ENCODE measurements at regions not wholly inside any gene's neighbourhood (a gene's known extent, or its start where the extent isn't known, plus 50 kb on each side); places are given as distances from the start of the nearest gene placed in this dataset.

- Histone ChIP-seq H3K9me3 (no peaks in the 10 kb centered on the region), H3K27ac (no peak overlapping the region), H3K36me3 (replicated peaks in 1 of 2; ENCODE audit: insufficient read depth in 1 of 2, low read depth in 2 of 2) (no peaks in the 10 kb centered on the region), H3K27me3 (no peaks in the 10 kb centered on the region), H3K4me3 (no peak overlapping the region), H3K4me1 (no peaks in the 10 kb centered on the region)
- WGBS, 2 donors: 33 to 58% methylated on average over 3 of the region's 3 CpGs
- intact Hi-C loops (cut with DNase I): loop anchor here (10.0 kb wide), 1 partner anchor 214 kb away; no protein-coding TSS in a partner anchor
- TF ChIP-seq POLR2A (IDR thresholded peaks at IDR 0.05) (no peak), CTCF (IDR thresholded peaks at IDR 0.05) (no peak)
- ATAC-seq (no peak), DNase-seq (no peak)
These were observed 205.6 kb upstream of the DMRTA1 start for GRCh38 chr9:22241024-22241423.

- Histone ChIP-seq H3K9me3 (no peaks in the 10 kb centered on the region), H3K27ac (no peak overlapping the region), H3K27me3 (no peaks in the 10 kb centered on the region), H3K4me1 (no peaks in the 10 kb centered on the region), H3K4me3 (no peak overlapping the region), H3K36me3 (replicated peaks in 1 of 2; ENCODE audit: insufficient read depth in 1 of 2, low read depth in 2 of 2) (no peaks in the 10 kb centered on the region)
- DNase-seq (no peak), ATAC-seq (no peak)
- no peak for TF ChIP-seq CTCF (IDR thresholded peaks at IDR 0.05)
- no peak for TF ChIP-seq POLR2A (IDR thresholded peaks at IDR 0.05)
- intact Hi-C loops (cut with DNase I): loop anchor here (10.0 kb wide), 1 partner anchor 213 kb away; no protein-coding TSS in a partner anchor
These were observed 205.0 kb upstream of the DMRTA1 start for GRCh38 chr9:22241611-22242010.

- 32 to 33% methylated on average over 9 of the region's 9 CpGs for WGBS, 2 donors
- peak; percentile 80 for ATAC-seq
- TF ChIP-seq CTCF (IDR thresholded peaks at IDR 0.05) (peak in 6 of 7 experiments; percentile 33 to 62 (median 60)), POLR2A (IDR thresholded peaks at IDR 0.05) (no peak)
- H3K27me3 ChIP-seq: no peaks in the 10 kb centered on the region
- H3K36me3 ChIP-seq (replicated peaks in 1 of 2; ENCODE audit: insufficient read depth in 1 of 2, low read depth in 2 of 2): no peaks in the 10 kb centered on the region
- H3K4me1 ChIP-seq: no peaks in the 10 kb centered on the region
- intact Hi-C loops (cut with DNase I): loop anchor here (10.0 kb wide), 1 partner anchor 210 kb away; no protein-coding TSS in a partner anchor
- no peak overlapping the region for H3K4me3 ChIP-seq
- no peak overlapping the region for H3K27ac ChIP-seq
- peak; percentile 18 to 41 (median 28) for DNase-seq
- no peaks in the 10 kb centered on the region for H3K9me3 ChIP-seq
These were observed 202.2 kb upstream of the DMRTA1 start for GRCh38 chr9:22244139-22245011.

- peaks cover 0 to 23% (median 0%) of the 10 kb centered on the region in 3 donors for H3K9me3 ChIP-seq
- no peaks in the 10 kb centered on the region for H3K4me1 ChIP-seq
- no peak overlapping the region for H3K4me3 ChIP-seq
- TF ChIP-seq POLR2A (IDR thresholded peaks at IDR 0.05) (no peak), CTCF (IDR thresholded peaks at IDR 0.05) (no peak)
- ATAC-seq (no peak), DNase-seq (no peak)
- intact Hi-C loops (cut with DNase I): no loop called here
- 46 to 63% methylated on average over 1 of the region's 1 CpG for WGBS, 2 donors
- H3K27ac ChIP-seq: no peak overlapping the region
- no peaks in the 10 kb centered on the region for H3K27me3 ChIP-seq
- no peaks in the 10 kb centered on the region for H3K36me3 ChIP-seq (replicated peaks in 1 of 2; ENCODE audit: insufficient read depth in 1 of 2, low read depth in 2 of 2)
These were observed 191.3 kb upstream of the DMRTA1 start for GRCh38 chr9:22255337-22255736.

Data from body of pancreas (tissue), 4 donors.